GM18951 (cell line): ENCODE measurements at regions not wholly inside any gene's neighbourhood (a gene's known extent, or its start where the extent isn't known, plus 50 kb on each side); places are given as distances from the start of the nearest gene placed in this dataset.
"Not testable (repeated sequence)": the region's sequence is repeated elsewhere in the genome, so short reads cannot be mapped to it uniquely, and the experiment has no call there.

Experiments
- POLR2A ChIP-seq: IDR thresholded peaks from 4 replicates; pipeline ENCODE4 v1.6.1; 2011; ENCODE audit warnings: mild to moderate bottlenecking; ENCODE audit not compliant: insufficient read length, insufficient read depth; ENCODE audit errors: extremely low read depth
- in situ Hi-C: fragments of 300-500 bp; cut with MboI; formaldehyde crosslinking; loops from one replicate; pipeline ENCODE4 v1.12.0; 2022; ENCODE audit warnings: low sequenced_read_pairs, mixed read lengths, inconsistent platforms; ENCODE audit not compliant: unreplicated experiment

- no peak for TF ChIP-seq POLR2A
- in situ Hi-C loops, result no loop called here
These were observed 123.7 kb downstream of the BRD1 start for GRCh38 chr22:49703990-49704344.

- in situ Hi-C loops, result no loop called here
- TF ChIP-seq POLR2A, result no peak
These were observed 124.2 kb downstream of the BRD1 start for GRCh38 chr22:49703505-49703904.

- in situ Hi-C loops, result no loop called here
These were observed 125.6 kb downstream of the BRD1 start for GRCh38 chr22:49702068-49702397.

DNA sequence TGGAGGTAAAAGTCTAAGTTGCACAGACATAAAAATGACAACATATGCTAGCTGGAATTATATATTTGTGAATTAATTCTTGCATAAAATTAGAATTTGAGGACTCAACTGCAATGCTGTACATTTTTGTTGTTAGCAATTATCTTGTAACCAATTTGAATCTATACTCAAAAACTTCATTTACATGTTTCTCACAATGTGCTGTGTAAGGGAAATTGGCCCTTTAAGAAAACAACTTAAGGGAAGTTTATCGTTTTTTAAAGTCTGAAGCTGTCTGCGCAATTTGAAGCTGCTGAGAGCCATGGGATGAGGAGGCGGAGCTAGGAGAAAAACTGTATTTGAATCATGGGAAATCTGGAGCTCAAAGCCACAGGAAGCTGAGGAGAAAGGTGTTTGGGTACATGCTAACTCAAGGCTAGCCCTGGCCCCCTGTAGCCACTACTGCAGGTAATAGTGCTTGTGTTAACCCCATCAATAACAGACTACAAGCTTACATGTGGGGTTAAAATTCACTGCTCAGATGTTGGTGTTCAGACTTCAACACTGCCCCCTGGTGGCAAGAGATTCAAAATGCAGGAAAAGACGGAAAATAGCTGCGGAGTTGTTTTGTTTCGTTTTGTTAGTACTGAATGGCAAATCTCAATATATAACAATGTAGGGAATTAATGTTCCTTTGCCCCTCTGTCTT is 126.1 kb downstream of the BRD1 start:
- no peak for TF ChIP-seq POLR2A
- in situ Hi-C loops, result no loop called here

More at GRCh38 chr22:49702068-49702397, 125.6 kb downstream of the BRD1 start:
- TF ChIP-seq POLR2A, result no peak

DNA sequence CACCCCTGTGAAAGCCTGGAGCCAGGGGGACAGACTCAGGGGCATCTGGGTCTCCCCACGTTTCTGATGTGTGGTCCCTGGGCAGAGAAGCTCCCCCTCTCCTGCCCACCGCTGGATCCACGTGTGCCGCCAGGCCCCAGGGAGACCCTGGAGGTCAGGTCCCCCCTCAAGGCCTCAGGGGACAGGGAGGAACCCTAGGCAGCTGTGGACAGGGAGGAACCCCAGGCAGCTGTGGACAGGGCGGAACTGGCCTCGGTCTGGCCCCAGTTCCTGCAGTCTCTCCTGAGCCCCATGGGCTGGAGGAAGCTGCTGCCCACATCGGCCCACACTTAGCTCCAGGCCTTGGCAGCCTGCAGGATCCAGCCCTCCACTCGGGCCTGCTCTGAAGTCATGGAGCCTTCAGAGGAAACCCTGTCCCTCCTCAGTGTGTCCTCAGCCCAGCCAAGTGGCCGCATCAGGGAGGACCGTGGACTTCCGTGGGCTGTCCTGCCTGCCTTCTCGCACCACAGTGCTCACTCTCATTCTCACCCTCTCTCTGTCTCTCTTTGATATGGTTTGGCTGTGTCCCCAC is 127.7 kb downstream of the BRD1 start:
- in situ Hi-C loops, result no loop called here
- no peak for TF ChIP-seq POLR2A

DNA sequence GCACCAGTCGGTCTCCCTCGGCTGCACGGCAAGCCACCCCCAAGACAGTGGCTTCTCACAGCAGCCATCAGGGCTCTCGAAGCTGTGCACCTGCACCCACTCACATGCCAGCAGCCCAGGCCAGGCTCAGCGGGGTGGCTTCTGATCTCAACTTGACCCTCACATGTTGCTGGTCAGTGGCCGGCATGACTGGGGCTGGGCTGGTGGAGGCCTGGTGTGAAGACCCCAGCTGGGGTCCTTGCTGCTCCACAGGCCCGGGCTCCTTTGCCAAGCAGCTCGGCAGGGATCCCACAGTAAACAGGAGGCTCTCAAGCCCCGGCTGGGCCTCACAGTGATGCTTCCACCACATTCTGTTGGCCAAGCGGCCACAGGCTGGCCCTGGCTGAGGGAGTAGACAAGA is 128.2 kb downstream of the BRD1 start:
- in situ Hi-C loops, result no loop called here
- no peak for TF ChIP-seq POLR2A

- in situ Hi-C loops, result not testable (repeated sequence)
These were observed 129.1 kb downstream of the BRD1 start for GRCh38 chr22:49698616-49699015.

DNA sequence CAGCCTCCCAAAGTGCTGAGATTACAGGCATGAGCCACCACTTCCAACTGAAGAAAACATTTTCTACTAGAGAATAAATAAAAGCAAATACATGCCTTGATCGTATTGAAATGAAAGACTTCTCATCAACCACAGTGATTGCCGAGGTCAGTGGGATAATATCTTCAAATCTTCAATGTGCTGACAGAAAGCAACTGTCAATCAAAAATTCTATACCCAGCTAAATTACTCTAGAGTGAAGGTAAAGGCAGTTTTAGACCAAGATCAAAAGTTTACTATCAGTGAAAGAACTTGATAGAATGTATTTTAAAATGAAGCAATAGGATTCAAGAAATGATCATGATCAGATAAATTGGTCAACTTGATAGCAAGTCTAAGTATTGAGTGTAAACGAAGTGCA is 130.6 kb downstream of the BRD1 start:
- in situ Hi-C loops, result no loop called here
- TF ChIP-seq POLR2A, result no peak

DNA sequence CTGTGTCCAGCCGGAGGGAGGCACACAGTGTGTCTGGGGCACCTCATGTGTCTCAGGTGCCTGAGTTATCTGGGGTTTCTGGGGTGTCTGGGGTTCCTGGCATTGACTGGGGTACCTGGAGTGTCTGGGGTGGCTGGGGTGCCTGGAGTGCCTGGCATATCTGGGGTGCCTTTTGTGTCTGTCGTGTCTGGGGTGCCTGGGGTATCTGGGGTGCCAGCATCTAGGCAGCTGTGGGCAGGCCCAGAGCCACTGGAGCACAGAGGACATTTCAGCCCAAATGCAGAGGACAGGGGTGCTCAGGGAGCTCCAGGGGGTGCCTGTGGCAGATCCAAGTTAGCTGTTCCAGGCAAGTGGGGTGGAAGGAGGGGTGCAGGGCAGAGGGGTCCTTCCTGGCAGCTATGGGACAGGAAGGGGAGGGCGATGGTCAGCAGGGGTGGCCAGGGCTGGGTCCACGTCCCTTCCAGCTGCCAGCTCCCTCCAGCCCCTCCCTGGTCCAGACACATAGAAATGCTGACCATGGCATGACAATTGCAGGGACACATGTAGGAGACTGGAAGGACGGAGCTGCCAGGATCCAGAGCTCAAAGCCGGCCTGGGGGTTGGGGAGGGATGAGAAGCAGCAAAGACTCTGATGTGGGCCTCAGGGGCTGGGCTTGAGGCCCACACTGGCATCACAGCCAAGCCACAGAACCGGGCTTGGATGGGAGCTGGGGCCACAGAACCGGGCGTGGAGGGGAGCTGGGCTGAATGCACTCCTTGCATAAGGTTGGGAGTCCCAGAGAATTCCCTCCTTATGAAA is 133.0 kb downstream of the BRD1 start:
- in situ Hi-C loops, result no loop called here
- TF ChIP-seq POLR2A, result no peak

- in situ Hi-C loops, result no loop called here
- TF ChIP-seq POLR2A, result no peak
These were observed 133.8 kb downstream of the BRD1 start for GRCh38 chr22:49693848-49694247.

DNA sequence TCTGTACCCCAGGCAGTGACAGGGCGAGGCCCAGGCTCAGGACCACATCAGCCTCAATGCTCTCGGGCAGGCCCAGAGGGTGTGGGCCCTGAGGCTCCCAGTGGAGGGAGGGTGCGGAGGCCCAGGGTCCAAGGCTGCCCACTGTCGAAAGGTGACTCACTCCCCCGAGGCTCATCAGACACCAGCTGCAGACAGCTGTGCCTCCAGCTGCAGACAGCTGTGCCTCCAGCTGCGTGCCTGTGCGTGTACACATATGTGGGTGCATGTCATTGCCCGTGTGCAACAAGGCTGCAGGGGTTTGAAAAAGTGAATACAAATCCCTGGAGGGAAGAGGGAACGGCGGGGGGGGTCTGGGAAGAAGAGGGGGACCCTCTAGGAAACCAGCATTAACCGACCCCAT is 134.3 kb downstream of the BRD1 start:
- in situ Hi-C loops, result no loop called here
- no peak for TF ChIP-seq POLR2A

DNA sequence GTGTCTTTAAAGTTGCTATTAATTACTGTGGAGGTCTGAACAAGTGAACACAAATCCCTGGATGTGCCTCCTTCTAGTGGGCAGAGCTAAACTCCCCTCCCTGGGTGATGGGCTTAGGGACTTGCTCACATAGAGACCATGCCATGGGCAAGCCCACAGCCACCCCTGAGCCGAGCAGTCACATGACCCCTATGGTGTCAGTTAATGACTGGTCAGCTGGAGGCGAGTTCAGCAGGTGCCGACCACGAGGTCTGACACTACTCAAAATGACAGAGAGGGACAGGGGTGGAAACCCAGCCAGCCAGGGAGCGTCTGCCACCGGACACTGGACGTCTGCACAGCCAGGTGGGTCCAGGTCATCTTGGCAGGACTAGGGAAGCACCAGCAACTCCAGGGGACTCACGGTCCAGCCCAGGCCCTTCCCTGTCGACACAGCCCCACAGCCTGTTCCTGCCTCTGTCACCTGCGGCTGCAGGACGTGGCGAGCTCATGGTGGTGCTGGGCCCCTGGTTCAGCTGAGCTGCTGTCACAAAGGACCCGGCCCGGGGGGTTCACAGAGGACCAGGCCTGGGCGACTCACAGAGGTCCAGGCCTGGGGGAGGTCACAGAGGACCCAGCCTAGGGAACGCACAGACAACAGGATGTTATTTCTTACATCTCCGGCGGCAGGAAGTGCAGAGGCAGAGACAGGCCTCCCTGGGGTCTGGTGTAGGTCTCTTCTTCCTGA is 135.0 kb downstream of the BRD1 start:
- in situ Hi-C loops, result no loop called here
- no peak for TF ChIP-seq POLR2A

DNA sequence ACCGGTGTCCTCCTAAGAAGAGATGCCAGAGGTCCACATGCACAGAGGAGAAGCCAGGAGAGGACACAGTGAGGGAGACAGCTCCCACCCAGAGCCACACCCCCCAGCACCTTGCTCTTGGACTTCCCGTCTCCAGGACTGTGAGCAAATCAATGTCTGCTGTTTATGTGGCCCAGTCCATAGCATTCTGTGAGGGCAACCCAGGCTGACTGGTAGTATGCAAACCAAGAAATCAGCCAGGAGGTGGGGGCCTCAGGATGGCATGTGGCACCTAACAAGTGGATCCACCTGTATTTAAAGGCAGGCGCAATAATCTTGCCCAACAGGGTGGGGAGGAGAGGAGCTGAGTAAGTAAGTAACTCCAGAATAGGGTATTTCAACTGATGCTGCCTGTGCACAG is 136.4 kb downstream of the BRD1 start:
- TF ChIP-seq POLR2A, result no peak
- in situ Hi-C loops, result no loop called here
